Middle frontal gyrus (tissue), 1 donor: ENCODE measurements at regions not wholly inside any gene's neighbourhood (a gene's known extent, or its start where the extent isn't known, plus 50 kb on each side); places are given as distances from the start of the nearest gene placed in this dataset.

Source experiments
- DNase-seq: peaks from one replicate; pipeline ENCODE4 v3.0.0-alpha.2; 2015; ENCODE audit warnings: low spot score; ENCODE audit errors: extremely low spot score

DNA sequence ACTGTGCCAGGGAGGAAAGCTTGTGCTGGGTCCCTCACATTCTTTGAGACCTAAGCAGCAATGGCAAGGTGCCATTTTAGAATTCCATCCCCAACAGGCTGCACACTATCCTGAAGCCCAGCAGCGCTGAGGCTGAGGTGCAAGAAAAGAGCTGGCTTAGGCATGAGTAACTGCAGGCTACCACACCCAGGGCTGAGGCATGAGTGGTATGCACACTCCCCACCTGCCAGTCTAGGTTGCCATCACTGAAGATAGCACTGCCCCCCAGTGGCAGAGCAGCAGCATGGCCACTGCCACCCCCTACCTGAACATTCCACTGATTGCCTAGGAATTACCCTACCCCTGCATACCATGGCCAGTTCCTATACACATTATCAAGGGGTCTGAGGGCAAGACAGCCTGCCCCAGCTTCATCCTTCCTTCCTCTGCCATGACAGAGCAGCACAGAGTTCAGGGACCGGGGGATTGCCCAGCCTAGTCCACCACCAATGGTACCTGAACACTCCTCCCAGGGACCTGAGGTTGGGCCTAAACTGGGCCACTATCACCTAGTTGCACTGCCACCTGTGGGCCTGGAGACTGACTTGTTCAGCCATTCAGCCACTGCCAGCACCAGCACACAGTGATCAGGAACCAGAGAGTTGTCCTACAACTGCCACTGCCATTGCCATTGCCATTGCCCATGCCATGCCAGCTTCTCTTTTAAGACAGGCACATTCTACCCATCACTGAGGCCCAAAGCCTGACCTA is 129.8 kb downstream of the SATB1 start:
- no peak for DNase-seq

DNA sequence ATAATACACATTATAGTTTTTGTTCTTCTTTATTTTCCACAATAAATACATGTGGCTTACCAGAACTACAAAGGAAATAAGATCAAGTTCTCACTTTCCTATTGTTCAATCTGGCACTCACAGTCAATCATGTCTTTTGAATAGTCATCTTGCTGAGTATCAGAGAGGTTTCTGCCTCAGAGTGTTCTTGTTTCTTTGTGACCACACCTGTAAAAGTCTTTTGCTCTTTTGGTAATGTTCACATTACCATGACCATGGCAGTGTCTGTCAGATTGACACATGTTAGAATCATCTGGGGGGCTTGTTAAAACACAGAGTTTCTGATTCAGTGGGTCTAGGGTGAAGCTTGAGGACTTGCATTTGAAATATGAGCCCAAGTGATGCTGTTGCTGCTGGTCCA is 135.0 kb downstream of the SATB1 start:
- no peak for DNase-seq

DNA sequence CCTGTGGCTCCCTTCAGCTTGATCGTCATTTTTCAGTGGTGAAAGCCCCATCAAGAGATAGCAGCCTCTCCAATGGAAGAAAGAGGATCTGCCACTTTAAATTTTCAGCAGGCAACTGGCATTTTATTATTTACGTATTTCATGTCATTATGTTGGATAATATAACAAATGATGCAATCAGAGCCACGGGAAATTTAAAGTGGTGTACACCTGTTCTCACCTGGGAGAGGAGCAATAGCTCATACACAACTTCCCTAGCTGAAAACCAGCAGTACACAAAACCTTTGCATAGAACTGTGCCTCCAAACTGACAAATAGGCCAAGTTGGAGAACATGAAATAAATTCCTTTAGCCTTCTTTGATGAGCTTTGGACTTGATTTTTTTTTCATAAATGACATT is 136.9 kb downstream of the SATB1 start:
- no peak for DNase-seq

DNA sequence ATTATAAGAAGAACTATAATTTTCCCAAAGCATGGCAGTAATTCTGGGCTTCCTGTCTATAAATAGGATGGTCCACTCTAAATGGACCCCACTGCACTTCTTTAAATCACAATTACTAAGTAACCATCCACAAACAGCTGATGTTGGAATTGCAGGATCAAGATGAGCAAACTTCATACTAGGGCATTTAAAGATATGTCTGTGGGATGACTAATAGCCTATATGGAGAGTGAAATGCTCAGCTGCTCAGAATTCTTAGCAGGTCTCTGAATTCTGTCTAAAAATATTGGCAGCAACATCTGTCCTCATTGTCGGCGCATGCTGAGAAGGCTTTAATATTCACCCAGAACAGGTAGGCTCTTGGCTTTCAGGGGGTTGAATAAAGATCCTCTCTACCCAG is 140.4 kb downstream of the SATB1 start:
- DNase-seq, result no peak

DNA sequence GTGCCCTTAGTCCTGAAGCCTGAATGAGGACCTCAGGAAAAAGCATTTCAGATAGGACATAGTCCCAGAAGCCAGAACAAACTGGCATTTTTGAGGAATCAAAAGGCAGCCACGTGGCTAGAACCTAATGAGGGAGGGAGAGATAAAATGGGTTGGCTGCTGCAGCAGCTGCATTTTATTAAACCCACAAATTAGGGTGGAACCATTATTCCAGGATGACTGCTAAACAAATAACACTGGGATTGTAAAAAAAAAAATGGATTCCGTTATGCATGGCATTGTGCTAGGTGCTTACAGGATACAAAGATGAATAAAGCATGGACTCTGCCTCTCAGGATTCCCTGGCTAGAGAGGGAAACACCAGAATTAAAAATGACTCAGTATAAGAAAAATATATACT is 141.5 kb downstream of the SATB1 start:
- DNase-seq, result no peak

DNA sequence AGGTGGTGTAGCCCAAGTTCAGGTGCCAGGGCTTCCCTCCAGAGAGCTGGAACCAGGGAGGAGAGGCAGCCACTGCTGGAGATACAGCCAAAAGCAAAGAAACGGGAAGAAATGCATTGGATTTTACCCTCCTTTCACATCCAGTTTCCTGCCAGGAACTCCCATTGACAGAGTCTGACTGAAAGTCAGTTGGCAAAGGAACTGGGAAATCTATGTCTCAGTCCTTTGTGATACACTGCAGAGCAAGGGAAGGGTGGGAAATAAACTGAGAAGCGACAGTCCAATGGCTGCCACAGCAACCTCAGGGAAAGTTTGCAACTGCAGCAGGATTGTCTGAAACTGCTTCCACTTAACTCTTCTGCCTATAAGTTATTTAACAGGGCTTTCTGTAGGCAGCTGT is 142.6 kb downstream of the SATB1 start:
- DNase-seq, result no peak

DNA sequence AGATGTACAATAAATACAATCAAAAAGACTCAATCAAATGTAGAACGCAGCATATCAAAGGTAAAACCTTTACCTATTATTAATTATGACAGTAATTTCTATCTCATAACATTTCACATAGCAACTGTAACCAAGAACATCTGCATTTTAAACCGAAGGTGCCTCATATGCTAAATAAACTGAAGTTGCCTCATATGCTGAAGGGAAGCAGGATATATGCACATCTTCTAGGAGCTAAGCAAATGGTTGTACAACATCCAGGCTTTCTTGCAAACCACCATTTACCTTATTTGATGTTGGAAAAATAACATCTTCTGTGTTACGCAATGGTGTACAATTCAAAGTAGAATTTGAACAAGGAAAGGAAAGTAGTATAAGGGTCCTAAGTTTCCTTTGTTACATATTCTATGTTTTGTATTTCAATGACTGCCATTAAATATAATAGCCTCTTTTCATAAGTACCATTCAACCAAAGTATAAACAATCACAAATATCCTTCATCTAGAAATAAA is 145.9 kb downstream of the SATB1 start:
- no peak for DNase-seq

DNA sequence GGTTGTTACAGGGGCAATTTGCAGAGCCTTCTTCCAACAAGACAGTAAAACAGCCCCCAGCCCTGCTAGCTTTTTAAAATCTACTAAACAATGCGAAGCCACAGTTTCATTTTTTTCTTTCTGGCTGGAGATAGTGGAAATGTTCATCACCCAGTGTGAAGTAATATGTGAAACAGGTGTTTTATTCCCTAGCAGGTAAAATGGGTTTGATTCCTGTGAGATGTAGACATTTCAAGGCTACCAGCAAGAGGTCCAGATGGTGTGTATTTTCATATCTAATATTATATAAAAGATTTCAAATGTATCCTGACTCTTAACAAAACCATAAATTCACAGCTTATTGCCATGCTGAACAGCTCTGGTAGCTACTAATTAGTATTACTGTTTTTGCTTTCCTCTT is 160.3 kb downstream of the SATB1 start:
- DNase-seq, result no peak

DNA sequence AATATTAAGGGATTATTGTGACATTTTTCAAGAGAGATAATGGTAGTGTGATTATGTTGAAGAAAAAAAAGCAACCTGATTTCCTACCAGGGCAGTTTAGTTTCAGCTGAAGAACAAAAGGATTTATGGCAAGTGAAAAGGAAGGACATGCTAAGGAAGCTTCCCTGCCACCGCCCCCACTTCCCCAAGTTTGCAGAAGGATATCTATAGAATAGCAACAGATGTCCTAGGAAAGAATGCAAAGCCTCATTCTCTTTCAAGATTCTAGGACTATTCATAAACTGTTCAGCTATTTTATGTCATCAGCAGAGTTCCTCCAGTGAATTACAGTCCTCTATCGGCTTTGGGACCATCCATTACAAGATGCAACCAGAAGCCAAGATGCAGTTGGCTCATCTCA is 160.8 kb downstream of the SATB1 start:
- no peak for DNase-seq

DNA sequence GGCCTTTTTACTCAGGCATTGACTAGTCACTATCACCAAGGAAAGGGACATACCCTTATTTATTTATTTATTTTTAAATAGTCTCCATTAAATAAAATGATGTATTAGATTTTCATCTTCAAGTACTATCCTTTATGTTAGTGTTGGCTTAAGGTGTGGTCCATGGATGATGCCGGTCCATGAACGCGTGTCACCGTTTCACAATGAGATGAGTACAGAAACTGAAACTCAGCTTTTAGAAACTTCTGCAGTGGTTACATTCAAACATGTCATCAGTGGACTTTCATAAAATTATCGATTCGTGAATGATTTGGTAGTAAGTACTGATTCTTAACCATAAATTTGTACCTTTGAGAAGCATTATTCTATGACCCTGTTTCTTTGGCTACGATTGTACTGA is 166.6 kb downstream of the SATB1 start:
- no peak for DNase-seq

DNA sequence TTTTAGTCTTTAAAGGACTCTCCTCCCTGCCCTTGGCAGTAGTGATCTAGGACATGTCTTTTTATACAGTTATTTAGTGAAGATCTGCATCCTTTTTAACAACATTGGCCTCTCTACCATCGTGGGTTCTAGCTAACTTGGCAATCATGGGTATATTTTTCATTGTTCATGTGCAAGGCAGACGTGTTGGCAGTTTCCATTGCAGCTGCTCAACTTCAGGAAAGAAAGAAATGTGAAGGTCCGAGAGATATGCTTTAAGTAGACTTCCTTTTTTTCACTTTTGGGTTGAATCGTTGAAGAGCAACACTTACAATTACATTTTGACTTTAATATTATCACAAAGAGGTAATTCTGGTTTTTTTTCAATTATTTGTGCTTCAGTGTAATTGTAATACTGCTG is 172.6 kb downstream of the SATB1 start:
- DNase-seq, result no peak

DNA sequence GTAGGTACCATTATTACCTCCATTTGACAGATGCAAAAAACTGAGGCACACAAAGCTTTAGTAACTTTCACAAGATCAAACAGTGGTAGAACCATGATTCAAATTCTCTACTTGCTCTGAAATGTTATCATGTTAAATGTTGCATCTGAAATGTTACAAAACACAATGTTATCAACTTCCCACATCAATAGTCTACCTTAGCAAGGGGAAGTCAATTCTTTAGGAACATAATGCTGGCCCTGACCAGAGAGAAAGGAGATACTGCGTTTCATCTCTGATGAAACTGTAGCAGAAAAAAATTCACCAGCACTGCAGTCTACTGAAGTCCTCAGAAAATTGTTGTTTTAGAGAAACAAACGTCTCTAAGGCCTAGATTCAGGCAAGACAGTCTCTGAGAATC is 174.1 kb downstream of the SATB1 start:
- DNase-seq, result no peak

DNA sequence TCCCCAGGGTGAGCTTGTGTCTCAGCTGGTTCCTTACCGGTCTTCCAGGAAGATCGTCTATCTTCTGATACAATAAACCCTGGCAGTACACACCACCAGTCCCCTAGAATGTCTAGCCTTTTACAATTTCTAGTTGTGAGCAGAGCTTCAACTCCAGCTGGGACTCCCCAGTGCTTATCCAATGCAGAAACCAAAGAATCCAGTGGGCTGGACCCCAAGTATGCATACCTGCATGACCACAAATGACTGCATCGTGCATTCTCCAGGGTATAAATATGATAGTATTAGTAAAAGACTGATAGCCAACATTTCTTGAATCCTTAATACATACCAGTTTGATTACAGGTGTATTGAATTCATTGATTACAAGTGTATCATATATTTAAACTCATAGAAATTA is 176.0 kb downstream of the SATB1 start:
- no peak for DNase-seq

DNA sequence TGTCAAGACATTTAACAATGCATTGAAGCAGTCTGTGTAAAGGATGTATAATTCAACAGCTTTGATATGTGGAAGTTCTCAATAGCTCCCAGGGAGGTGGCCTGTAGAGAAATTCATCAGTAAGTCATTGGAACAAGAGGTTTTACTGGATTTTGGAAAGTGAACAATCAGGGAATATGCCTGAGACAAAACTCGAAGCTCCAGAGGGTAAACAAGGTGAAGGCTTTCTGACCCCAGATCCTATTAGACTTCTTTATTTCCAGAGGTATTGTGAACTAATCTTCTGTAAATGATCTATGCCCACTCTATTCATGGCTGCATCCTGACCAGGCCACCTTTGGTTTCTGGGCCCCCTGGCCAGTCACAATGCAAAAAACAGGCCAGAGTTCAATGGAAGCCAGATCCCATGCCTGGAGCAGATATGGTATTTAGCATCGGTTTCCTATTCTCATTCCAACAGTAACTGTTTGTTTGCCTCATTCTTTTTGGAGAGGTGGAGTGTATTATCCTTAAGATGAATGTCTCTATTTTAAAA is 177.3 kb downstream of the SATB1 start:
- DNase-seq, result no peak

DNA sequence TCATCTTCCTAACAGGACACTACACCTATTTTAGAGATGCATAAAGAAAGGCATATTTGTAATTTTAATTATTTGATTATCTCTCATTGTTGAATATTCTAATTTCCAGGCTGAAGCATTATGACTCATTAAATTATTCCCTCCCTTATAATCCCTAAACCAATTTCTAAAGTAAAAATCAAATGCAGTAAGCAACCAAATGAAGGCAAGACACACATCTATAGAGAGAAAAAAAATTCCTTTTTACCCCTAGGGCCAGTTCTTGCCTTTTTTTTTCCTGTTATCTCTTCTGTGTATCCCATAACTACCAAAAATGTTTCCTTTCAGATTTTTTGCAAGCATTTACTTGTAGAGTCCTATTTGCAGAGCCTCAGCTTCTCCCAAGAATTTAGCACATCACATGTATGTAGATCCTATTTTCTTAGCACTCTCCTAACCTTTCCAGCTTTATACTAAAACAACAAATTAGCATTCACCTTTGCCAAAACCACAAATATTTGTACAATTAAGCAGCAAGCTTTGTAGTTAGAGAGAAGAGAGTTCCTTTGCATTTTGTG is 177.9 kb downstream of the SATB1 start:
- DNase-seq, result no peak

DNA sequence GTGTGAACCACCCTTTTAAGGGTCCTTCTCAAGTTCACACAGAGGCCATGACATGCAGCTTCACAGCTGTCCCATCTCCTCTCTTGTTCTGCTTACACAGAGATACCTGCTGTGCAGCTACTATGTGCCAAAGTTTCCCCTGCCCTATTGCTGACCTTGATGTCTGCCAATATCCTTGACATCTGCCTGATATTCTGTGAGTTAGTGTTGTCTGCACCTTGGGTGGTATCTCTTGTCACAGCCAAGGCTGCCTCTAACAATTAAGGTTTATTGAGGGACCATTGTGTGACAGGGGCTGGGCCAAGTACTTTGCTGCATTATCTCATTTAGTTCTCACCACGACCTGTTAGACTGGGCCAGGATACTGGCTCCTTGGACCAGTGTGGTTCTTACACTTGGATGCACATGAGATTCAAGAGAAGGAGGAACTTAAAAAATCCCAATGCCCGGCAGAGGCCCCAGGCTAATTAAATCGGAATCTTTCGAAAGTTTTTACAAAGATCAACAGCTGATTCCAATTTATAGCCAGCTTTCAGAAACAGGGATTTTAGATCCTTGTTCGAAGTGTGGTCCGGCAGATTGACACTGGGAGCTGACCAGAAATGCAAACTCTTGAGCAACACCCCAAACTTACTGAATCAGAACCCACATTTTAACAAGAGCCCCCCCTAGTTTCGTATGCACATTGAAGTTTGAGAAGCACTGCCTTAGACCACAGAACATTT is 178.6 kb downstream of the SATB1 start:
- no peak for DNase-seq

DNA sequence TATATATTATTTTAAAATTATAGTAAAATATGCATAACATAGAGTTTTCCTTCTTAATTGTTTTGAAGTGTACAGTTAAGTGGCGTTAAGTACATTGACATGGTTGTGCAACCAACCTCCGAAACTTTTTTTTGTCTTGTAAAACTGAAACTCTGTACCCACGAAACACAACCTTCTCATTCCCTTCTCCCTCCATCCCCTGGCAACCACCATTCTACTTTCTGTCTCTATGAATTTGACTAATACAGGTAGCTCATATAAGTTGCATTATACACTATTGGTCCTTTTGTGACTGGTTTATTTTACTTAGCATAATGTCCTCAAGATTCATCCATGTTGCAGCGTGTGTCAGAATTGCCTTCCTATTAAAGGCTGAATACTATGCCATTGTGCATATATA is 179.4 kb downstream of the SATB1 start:
- no peak for DNase-seq

DNA sequence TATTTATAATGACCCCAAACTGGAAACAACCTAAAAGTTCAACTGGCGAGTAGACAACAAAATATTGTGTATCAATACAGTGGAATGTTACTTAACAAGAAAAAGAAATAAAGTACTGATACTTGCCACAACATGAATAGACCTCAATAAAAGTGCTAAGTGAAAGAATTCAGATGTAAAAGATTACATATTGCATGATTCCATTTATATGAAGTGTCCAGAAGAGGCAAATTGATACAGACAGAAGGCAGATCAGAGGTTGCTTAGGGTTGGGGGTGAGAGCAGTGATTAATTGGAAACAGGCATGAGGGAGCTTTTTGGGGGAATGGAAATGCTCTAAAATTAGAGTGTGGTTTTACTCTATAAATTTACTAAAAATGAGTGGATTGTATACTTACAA is 183.3 kb downstream of the SATB1 start:
- no peak for DNase-seq

DNA sequence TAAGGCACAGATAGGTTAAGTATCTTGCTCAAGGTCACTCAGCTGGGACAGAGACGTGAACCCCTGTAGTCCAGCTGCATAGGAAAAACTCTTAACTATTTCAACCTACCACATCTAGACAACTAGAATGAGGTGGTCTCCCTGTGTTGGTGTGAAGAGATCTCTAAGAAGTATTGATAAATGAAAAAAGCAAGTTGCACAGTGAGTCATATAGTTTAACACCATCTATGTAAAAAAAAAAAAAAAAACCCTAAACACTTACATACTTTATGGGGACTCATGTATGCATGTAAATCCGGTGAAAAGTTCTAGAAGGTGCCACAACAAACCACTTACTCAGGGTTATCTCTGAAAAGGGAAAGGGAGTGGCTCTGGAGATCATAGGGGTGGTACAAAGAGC is 185.5 kb downstream of the SATB1 start:
- no peak for DNase-seq

DNA sequence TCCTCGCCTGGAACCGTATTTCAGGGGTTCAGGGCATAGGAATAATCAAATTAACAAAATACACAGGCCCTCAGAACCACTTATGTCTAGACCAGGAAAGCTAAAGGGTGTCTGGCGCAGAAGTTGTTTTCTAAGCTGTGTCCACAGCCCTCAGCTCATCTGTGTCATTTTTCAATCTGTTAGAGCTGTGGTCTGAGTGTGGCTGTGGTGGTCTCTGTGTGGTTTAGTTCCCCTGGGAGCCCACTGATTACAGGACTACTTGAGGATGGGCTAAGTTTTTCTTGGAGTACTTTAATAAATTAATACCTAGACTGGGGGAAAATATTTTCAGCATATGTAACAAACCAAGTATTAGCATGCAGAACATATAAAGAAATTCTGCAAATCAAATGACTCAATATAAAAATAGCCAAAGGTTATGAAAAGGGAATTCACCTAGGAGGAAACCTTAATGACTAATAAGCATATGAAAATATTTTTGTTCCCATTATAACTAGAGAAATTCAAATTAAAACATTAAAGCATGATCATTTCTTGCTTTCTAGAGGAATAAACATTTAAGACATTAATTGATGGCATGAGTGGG is 186.3 kb downstream of the SATB1 start:
- no peak for DNase-seq

DNA sequence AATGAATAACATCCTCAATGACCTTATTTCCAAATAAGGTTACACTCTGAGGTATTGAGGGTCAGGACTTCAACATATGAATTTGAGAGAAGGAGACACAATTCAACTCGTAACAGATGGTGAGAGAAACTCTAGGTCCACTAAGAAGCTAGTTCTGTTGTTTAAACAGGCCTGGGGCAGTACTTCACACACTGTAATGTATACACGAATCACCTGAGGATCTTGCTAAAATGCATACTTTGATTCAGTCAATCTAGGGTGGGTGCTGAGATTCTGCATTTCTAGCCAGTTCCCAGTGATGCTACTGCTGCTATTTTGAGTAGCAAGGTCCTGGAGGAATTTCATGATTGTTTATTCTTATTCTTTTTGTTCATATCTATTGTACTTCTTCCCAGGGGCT is 186.8 kb downstream of the SATB1 start:
- DNase-seq, result no peak
